Chondrocyte (in vitro differentiated cells): ENCODE measurements at regions not wholly inside any gene's neighbourhood (a gene's known extent, or its start where the extent isn't known, plus 50 kb on each side); places are given as distances from the start of the nearest gene placed in this dataset.

ENCODE experiments used
- DNase-seq: peaks from one replicate; pipeline ENCODE4 v3.0.0; 2021; ENCODE audit warnings: mixed read lengths, low spot score
- H3K27ac Mint-ChIP-seq: one replicate; pipeline ENCODE4 v1.8.0; 2021; ENCODE audit warnings: mild to moderate bottlenecking, moderate library complexity, mixed read lengths; ENCODE audit not compliant: unreplicated experiment
- H3K27me3 Mint-ChIP-seq: 2 replicates; pipeline ENCODE4 v1.8.0; 2021; ENCODE audit warnings: low read depth, mixed read lengths
- H3K36me3 Mint-ChIP-seq: 2 replicates; pipeline ENCODE4 v1.8.0; 2021; ENCODE audit warnings: low read depth, mixed read lengths
- H3K4me1 Mint-ChIP-seq: 2 replicates; pipeline ENCODE4 v1.8.0; 2021; ENCODE audit warnings: low read depth, mild to moderate bottlenecking, mixed read lengths
- H3K4me3 Mint-ChIP-seq: one replicate; pipeline ENCODE4 v1.8.0; 2021; ENCODE audit warnings: mild to moderate bottlenecking, moderate library complexity, mixed read lengths; ENCODE audit not compliant: unreplicated experiment
- H3K9me3 Mint-ChIP-seq: 2 replicates; pipeline ENCODE4 v1.8.0; 2021; ENCODE audit warnings: low read depth, mixed read lengths
- TF ChIP-seq, protein P1 (sequence below): fragments of 200-600 bp; sonication (generic); IDR thresholded peaks from 2 replicates; pipeline ENCODE4 v1.5.0; 2021; ENCODE audit warnings: antibody characterized with exemption, mild to moderate bottlenecking, moderate library complexity

DNA sequence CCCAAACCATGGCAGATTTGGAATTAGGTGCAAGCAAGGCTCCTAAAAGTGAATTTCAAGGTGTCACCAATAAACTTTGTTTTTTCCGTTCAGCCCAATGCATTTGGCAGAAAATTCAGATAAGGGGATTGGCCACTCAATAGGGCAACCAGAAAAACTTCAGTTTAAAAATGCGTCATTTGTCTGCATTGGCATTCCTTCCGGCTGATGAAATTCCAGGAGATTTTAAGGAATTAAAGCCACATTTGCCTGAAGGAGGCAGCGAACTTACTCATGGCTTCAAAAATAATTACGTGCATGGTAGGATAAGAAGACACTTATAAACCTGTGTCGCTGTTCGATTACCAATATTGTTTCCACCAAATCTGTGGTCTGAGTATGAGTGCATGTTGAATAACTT lies 151.9 kb downstream of the SALL1 start:
- TF ChIP-seq, protein P1, sequence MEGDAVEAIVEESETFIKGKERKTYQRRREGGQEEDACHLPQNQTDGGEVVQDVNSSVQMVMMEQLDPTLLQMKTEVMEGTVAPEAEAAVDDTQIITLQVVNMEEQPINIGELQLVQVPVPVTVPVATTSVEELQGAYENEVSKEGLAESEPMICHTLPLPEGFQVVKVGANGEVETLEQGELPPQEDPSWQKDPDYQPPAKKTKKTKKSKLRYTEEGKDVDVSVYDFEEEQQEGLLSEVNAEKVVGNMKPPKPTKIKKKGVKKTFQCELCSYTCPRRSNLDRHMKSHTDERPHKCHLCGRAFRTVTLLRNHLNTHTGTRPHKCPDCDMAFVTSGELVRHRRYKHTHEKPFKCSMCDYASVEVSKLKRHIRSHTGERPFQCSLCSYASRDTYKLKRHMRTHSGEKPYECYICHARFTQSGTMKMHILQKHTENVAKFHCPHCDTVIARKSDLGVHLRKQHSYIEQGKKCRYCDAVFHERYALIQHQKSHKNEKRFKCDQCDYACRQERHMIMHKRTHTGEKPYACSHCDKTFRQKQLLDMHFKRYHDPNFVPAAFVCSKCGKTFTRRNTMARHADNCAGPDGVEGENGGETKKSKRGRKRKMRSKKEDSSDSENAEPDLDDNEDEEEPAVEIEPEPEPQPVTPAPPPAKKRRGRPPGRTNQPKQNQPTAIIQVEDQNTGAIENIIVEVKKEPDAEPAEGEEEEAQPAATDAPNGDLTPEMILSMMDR: no peak

DNA sequence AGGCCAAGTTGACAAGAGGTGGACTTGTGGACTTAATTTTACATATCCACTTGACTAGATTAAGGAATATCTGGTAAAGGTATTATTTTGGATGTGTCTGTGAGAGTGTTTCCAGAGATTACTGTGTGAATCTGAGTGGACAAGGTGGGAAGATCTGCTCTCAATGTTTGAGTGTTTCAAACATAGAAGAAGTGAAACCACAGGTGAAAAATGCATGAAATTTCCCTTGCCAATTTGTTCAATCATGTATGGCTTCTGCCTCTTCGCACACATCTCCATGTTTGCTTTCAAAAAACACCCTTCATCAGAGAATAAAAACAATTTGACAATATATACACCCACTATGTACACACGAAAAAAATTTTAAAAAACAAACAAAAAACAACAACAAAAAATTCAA lies 152.7 kb downstream of the SALL1 start:
- Mint-ChIP-seq H3K27ac (no peak overlapping the region), H3K36me3 (no peaks in the 10 kb centered on the region), H3K4me3 (no peak overlapping the region), H3K9me3 (peaks cover 2% of the 10 kb centered on the region), H3K27me3 (peaks cover 1% of the 10 kb centered on the region), H3K4me1 (no peaks in the 10 kb centered on the region)
- TF ChIP-seq, protein P1: no peak
- no peak for DNase-seq

More for the DNA sequence above, 151.9 kb downstream of the SALL1 start:
- DNase-seq: no peak
- Mint-ChIP-seq H3K4me3 (no peak overlapping the region), H3K9me3 (peaks cover 2% of the 10 kb centered on the region), H3K4me1 (no peaks in the 10 kb centered on the region), H3K27ac (no peak overlapping the region), H3K27me3 (peaks cover 1% of the 10 kb centered on the region), H3K36me3 (no peaks in the 10 kb centered on the region)

- no peak overlapping the region for H3K27ac Mint-ChIP-seq
- H3K4me1 Mint-ChIP-seq: no peaks in the 10 kb centered on the region
- peaks cover 1% of the 10 kb centered on the region for H3K27me3 Mint-ChIP-seq
- TF ChIP-seq, protein P1: no peak
- no peak overlapping the region for H3K4me3 Mint-ChIP-seq
- DNase-seq: no peak
- peaks cover 2% of the 10 kb centered on the region for H3K9me3 Mint-ChIP-seq
- no peaks in the 10 kb centered on the region for H3K36me3 Mint-ChIP-seq
Measured at GRCh38 chr16:50997679-50998078, 153.4 kb downstream of the SALL1 start.

DNA sequence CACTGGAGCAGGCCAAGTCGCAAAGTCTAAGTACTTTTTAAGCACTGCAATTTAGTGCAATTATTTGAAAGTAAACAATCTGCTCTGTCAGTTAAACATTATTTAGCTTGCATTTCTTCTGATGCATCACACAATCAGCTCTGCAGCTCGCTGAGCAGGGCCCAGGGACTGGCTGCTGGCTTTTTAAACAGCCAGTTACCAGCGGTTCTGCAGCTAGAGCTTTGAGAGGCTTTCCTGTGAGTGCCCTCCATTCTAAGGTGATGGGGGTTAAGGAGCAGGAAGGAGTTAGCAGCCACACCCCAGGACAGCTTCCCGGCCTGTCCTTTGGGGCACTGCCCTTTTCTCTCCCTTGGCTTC lies 154.3 kb downstream of the SALL1 start:
- peaks cover 1% of the 10 kb centered on the region for H3K27me3 Mint-ChIP-seq
- no peaks in the 10 kb centered on the region for H3K4me1 Mint-ChIP-seq
- peaks cover 6% of the 10 kb centered on the region for H3K9me3 Mint-ChIP-seq
- H3K36me3 Mint-ChIP-seq: no peaks in the 10 kb centered on the region
- no peak overlapping the region for H3K27ac Mint-ChIP-seq
- TF ChIP-seq, protein P1: no peak
- DNase-seq: no peak
- H3K4me3 Mint-ChIP-seq: no peak overlapping the region

DNA sequence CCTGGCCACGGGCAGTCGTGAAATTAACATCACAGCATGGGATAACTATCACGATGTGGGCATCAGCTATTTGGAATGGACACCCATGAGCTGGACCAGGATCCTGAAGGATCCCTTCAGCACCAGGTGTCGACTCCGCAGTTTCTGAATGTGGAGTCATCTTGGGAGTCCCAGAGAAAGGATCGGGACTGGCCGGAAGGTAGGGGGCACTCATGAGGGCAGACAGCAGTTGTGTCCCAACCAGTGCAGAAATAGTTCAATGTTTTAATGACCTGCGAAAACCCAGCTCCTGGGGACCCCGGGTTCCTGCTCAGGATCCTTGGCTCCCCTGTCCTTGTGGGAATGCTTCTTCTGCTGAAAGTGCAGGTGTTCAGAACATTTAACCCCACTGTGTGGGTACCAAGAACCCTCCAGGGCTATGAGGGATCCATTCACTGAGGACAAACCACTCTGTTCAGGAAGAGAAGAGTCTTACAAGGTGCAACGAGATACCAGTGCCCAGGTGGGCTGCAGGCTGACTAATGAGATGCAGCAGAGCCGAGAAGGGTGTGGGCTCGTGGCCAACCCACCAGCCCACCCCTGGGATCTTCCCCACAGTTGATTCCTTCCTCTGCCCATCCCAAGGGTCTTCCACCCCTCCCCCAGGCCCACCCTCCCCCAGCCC lies 154.8 kb downstream of the SALL1 start:
- no peak overlapping the region for H3K27ac Mint-ChIP-seq

More for the DNA sequence above, 154.8 kb downstream of the SALL1 start:
- peaks cover 6% of the 10 kb centered on the region for H3K9me3 Mint-ChIP-seq
- H3K27me3 Mint-ChIP-seq: peaks cover 1% of the 10 kb centered on the region
- no peak overlapping the region for H3K4me3 Mint-ChIP-seq
- H3K36me3 Mint-ChIP-seq: no peaks in the 10 kb centered on the region
- DNase-seq: no peak
- H3K4me1 Mint-ChIP-seq: no peaks in the 10 kb centered on the region
- TF ChIP-seq, protein P1: no peak
